ENCODE measurements at regions not wholly inside any gene's neighbourhood (a gene's known extent, or its start where the extent isn't known, plus 50 kb on each side); places are given as distances from the start of the nearest gene placed in this dataset.

DNA sequence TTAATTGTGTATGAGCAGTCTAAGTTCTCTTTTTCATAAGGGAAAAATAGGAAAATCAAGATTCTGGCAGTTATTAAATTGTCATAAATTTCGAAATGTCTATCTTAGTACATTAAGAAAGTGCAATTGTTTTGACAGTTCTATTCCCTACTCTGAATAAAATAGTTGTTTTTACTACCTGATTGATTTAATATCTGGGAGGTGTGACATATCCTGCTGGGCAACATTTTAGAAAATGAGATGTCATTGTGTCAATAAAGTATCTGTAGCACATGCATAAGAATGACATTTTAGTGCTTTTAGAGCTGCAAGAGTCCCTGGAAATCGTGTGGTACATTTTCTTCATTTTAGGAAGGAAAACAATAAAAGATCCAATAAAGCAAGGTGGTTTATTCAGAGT lies 139.2 kb upstream of the COL11A1 start:
- no peak for DNase-seq

DNA sequence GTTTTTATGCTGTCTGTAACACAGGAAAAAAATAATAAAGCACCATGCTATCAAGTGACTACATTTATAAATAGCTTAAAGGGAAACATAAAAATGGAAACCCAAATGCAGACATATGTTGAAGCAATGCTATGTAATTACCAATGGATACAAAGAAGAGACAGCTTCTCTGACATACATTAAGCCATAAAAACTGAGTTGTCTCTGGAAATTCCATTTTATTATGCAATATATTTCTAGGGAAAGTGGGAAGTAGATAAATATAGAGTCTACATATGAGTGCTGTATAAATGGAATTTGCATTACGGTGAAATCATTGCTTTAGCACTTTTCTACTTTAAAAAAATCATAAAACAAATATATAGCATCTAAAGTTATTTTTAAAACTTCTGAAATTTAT lies 135.2 kb upstream of the COL11A1 start:
- no peak for DNase-seq

DNA sequence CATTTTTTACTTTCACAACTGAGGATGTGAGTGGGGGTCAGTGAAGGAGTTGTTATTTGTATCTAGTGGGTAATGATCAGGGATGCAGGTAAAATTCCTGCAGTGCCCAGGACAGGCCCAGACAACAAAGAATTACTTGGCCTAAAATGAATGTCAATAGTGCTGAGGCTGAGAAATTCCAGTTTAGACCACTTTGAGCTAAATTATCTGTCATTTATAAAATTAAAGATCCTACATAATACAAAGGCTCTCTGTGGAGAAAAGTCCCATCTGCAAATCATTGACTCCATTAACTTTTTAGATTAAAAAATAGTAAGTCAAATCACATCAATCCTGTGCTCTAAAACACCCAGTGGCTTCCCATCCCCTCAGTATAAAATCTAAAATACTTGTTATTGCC lies 130.7 kb upstream of the COL11A1 start:
- DNase-seq = no peak

DNA sequence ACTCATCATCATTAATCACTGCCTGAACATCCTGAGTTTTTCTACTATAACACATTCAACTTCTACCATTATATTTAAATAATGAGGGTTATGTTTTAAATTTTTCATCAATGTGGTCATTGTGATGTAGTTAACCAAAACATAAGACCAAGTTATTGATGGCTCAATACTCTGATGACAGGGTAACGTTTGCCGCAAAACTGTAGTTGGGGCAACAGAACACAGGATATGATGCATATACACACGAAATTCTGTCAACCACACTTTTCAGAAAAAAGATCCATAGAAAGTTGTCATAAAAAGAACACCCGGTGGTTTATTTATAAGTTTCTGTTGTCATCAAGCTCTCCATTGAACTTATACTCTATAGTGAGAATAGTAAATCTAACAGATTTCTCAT lies 121.7 kb upstream of the COL11A1 start:
- no peak for DNase-seq

DNA sequence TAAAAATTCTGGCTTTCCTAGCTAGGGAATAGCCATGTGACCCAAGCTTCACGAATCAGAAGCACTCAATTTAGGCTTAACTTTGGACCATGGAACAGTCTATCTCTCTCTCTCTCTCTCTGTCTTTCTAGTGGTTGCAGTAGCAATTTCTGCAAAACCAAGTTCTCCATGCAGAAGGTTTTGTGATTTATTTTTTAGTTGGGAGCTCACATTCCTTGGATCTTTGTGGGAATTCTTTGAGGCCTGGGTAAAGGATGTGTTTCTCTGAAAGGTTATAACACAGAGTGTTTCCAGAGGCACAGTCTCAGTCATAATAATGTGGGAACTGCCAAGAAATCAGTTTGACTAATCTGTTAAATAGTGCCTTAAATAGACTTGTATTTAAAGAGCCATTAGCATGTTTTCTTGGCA lies 112.3 kb upstream of the COL11A1 start:
- DNase-seq = peak in 1 of 2 experiments; percentile 42

DNA sequence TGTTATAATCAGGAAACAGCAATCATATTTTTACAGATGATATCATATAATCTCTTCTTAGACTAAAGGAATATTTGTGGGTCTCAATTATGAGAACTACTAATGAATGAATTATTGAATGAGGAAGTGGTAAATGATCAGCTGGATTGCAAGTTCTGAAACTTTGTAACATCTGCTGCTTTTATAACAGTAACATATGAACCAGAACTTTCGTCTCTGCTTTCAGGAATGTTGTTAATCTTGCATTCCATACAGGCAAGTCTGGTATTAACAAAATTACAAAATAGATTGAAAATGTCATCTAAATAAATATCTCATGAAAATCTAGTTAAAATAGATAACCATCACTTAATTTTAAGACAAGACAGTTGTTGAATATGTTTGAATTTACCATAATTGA lies 110.5 kb upstream of the COL11A1 start:
- no peak for DNase-seq

DNA sequence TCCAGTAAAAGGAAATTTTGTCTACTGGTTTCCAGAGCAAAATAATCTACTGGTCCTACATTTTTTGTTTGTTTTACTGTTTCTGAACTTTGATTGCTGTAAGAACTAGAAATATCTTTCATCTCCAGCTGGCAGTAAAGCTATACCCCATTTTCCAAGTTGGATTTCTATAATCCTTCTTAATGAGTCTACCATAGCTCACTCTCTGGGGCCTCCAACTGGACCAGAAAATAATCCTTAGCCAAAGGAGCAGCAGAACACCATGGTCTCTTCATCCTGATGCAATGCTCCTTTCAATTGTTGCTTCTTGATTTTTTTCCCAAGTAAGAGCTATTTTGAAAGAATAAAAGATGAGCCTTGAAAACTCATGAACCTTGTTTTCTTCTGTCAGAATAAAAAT lies 110.0 kb upstream of the COL11A1 start:
- DNase-seq = no peak

DNA sequence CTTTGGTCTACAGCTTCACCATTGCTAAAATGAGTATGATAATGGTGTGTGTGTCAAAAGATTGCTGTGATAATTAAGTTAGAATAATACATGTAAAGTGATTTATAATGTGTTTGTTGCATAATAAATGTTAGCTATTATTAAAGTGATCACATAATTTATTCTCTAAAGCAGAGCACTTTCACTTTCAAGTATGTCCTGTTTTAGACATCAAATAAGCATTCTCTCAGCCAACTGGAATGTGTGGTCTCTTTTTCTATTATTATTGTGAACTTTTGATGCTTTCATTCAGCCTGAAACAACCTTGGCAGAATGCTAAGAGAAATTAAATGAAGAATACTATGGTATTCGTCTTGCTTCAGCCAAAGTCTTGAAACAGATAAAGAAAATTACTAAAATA lies 102.8 kb upstream of the COL11A1 start:
- no peak for DNase-seq

DNA sequence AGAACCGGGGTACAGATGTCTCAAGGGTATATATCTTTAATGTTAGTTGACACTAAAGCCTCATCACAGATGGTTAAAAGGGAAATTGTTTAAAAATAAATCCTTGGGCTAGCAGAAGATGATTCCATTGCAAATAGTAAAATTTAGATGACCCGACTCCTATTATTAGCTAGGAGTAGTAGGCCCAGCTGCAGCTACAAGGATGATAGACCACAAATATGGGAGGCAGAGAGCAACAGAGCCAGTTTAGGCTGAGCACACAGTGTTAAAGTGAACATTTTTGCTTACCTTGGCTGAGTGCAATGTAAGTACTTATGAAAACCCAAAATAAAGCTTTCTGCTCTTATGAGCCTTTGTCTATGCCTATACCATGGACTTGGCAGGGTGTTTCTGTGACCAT lies 100.5 kb upstream of the COL11A1 start:
- no peak for DNase-seq

DNA sequence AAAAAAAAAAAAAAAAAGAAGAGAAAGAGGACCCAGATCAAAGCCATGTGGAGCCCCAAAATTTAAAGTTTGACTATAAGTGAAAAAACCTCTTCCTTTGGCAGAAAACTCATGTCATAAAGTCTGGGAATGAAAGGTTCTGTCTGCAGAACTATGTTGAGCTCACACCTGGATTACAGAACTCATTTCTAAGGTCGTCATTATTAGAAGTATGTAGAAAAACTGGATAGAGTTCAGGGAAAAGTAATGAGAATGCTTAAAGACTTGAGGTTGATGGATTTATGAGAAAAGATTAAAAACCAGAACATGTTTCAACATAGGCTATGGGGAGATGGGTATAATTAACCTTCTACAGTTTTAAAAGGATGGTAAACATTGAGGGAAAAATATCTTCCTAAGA lies 90.7 kb upstream of the COL11A1 start:
- no peak for DNase-seq

DNA sequence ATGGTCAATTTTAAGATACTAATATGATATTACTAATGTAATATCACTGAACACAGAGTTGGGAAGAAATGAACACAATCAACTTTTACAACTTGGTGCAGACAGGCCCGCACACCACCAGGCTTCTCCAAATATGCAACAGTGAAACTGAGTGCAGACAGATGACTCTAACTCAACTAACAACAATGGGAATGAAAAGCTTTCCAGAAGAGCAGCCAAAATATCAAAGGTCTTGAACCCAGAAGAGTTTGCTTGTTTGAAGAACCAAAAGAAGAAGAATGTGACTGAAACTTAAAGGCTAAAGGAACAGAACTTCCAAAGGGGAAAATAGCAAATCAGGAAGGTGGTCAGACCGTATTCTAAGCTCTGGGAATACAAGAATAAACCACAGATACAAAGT lies 89.8 kb upstream of the COL11A1 start:
- no peak for DNase-seq

DNA sequence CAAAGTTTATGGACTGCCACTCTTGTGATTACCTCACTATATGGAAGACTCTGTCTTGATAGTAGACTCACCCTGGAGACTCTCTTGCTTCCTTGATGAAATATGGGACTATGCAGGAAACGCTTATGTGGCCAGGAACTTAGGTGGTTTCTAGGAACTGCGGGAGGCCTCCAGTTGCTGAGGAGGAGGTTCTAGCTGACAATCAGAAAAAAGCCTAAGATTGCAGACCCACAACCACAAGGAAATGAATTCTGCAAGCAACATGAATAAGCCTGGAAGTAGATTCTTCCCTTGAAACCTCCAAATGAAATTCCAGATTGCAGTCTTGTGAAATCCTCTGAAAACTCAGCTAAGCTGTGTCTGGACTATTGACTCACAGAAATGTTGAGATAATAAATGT lies 88.9 kb upstream of the COL11A1 start:
- no peak for DNase-seq

DNA sequence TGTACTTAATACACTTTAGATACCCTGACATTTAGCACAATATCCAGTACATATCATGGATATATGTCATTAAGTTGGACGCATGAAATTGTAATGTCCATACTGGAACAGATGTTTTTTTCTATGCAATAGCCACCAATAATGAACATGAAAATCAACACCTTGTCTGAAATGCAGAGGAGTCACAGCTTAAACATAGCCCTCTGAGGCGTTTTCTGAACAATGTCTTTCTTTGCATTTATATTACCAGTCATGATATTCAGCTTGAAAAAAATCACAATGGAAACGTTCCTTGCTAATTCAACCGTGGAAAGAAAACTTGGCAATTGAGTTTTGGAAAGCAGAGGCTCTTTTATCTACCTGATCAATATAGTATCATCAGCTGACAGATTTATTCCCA lies 86.7 kb upstream of the COL11A1 start:
- no peak for DNase-seq

DNA sequence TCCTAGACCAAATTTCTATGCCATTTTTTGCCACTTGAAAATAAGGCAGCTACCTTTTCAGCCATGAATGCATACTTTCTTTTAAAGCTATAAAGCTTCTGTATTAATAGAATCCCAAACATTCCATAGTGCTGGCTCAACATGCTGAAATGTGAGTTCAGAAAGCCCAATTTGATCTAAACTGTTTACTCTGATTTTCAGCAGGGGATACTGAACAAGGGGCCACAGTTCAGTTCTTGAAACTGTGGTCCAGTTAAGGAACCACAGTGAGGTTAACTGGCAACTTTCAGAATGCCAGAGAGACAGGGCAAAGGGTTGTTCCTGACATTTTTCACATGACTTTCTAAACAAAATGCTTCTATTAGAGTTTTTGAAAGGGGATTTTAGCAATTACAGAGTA lies 85.7 kb upstream of the COL11A1 start:
- no peak for DNase-seq

DNA sequence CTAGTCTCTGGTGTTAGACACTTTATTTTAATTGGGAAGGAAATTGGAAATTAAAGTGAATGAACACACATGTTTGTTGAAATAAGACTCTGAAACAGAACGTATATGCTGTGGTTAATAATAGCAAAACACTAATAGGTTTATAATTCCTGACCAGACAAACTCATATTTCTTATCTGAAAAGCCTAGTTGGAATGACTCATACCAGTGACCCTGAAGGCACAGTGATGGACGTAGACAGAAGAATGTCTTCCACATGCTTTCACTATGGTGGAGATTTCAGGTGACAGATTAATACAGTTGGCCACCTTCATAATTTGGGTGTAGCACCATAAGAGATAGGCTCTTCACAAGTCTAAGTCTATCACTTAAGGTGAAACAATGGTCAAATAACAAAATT lies 83.0 kb upstream of the COL11A1 start:
- no peak for DNase-seq

DNA sequence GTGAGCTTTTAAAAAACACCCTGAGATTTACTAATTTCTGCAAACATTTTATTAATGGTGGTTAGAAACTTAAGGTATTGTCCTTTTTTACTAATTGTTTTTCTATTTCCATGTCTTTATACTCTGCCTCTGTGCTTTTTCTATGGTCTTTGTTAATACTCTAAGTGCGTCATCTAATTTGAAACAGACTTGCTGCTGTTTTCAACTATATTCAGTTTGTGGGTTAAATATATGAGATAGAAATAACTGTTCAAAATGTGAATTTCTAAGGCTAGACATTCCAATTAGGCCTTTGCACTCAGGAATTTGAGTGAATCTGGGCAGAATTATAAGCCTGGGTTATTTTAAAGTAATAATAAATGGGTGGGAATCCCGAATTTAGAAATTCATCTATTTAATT lies 82.4 kb upstream of the COL11A1 start:
- no peak for DNase-seq

DNA sequence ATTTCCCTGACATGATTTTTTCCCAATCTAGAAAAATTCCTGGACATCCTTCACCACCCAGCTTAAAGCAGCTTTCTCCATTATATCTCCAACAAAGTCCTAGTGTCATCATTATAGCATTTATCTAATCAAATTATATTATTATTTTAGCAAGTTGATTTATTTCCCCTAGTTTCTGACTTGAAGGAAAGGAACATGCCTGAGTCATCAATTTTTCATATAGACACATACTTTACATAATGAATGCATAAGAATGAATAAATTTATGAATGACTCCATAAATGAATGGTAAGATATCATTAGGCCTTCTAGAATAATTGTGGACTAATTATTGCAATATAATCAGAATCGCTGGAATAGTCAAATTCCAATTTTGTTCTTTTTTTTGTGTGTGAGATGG lies 79.4 kb upstream of the COL11A1 start:
- DNase-seq = no peak

DNA sequence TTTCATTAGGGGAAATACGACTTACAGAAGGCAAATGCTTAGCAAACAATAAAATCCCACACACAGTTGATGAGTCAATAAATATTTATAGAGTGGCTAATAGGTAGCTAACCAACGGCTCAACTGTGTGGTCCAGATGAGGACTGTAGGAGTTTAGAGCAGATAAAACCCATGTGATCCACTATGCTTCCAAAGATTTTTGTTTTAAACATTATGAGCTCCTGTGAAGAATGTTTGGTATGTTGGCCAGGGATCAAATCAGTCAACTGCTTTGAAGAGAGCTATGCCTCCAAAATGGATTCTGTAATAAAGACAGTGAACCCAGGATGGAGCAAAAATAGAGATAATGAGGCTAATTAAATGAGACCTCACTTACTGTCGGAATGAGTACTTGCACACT lies 72.3 kb upstream of the COL11A1 start:
- peak in 1 of 2 experiments; percentile 16 for DNase-seq

DNA sequence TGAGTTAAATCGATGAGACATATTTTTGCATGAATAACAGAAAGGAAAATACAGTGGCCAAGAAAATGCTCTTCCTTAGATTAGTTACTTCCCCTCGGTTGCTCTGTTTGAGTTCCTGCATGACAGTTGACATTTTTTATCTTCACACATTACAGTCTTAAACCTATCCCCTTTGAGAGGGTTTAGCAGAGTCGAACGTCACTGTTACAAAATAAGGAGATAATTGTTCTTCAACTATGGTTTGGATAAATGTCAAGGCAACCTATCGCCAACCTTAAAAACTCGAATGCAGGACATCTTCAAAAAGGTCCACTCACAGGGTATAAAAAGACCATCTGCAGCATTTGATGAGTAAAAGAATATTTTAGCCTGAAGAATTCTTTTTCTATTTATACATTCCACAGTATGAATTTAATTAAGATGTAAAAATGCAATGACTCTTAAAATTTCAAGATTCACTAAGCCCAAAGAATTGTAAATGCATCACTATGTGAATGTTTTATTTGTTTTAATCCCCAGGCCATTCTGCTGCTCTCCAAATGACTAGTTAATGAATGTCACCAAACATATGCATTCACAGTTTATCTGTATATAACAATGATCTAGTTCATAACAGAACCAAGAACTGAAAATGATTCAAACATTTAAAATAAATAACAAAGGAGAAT lies 68.9 kb upstream of the COL11A1 start:
- DNase-seq = no peak

DNA sequence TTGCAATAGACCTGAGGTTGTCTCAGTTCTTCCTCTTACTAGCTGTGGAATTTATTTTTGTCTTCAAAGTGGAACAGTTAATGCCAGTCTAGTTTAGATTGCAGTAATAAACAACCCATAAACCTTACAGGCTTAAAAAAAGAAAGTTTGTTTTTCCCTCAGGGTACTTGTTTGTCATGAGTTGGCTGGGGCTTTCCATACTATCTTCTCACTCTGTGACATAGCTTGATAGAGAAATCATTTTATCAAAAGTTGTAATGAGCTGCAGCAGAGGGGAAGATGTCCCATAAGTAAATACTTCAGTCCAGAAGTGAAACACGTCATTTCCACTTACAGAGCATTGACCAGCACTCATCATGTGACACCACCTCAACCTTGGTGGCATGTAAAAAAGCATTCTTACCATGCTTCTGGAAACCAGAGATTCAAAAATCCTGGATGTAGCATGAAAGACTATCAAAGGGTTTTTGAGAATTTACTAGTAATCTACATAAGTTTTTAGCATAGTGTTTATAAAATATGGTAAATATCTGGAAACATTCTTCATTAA lies 62.8 kb upstream of the COL11A1 start:
- no peak for DNase-seq

DNA sequence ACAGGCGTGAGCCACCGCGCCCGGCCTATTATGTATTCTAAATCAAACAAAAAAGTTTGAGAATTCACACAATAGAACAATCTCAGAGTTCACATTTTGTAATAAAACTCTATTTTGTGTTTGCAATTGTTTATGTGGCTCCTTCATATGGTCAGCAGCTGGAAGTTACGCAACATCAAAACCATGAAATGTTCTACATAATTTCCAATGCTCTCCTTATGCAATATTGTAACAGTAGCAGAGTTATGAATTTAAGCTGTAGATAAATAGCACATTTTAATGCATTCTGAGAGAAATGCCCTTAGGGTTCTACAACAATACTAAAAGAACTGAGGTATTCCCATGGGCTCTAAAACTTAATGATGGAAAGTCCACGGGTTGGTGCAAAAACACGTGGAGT lies 62.3 kb upstream of the COL11A1 start:
- DNase-seq = no peak

DNA sequence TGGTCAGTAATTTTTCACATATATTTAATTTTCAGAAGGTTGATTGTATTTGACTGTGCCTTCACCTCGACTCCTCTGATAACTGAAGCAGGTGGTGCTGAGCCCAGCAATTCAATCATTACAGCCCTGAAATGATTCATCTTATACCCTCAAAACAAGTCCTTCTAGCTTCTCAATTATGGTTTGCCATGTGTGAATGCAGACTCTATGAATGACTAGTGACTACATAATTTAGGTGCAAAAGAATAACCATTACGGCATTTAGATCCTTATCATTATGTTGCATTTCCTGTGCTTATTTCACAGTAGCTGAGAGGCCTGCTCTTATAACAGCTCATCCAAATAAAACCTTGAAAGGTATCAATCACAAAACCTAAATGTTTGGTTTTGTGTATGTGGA lies 54.0 kb upstream of the COL11A1 start:
- no peak for DNase-seq

DNA sequence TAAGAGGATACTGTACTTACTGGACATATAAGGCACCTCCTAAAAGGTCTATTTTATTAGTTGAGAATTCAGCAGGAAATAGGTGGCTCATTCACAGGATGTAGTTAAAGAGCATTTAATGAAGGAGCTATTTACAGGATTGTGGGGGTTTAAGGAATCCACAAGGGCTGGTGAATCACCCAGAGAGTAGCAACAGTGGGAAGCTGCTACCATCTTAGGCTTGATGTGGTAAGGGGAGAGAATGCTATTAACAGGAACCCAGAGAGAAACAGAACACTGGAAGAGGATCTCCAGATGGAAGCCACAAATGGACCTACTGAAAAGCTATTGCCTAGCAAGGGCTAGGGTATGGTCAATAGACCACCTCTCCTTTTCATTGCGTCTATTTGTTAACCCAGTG lies 52.0 kb upstream of the COL11A1 start:
- no peak for DNase-seq

Measured in NCI-H446 (cell line).